ENCODE measurements at regions not wholly inside any gene's neighbourhood (a gene's known extent, or its start where the extent isn't known, plus 50 kb on each side); places are given as distances from the start of the nearest gene placed in this dataset.
A peak's percentile ranks its signal among the peaks of the same experiment; 100 is the strongest.
"Not testable (repeated sequence)": the region's sequence is repeated elsewhere in the genome, so short reads cannot be mapped to it uniquely, and the experiment has no call there.

- not testable (repeated sequence) for H3K36me3 Mint-ChIP-seq (ENCODE audit: low read depth); H3K27ac Mint-ChIP-seq; H3K4me1 Mint-ChIP-seq (ENCODE audit: low read depth); H3K4me3 Mint-ChIP-seq; H3K27me3 Mint-ChIP-seq; H3K9me3 Mint-ChIP-seq
Measured at GRCh38 chr10:45902324-45902723, 55.0 kb upstream of the AGAP4 start.

- H3K36me3 Mint-ChIP-seq (ENCODE audit: low read depth); H3K27ac Mint-ChIP-seq: not testable (repeated sequence)
Measured at GRCh38 chr10:45903614-45904013, 56.3 kb upstream of the AGAP4 start.

GRCh38 chr10:45904070-45904469, 56.8 kb upstream of the AGAP4 start:
- H3K9me3 Mint-ChIP-seq: not testable (repeated sequence)

More at GRCh38 chr10:45903614-45904013, 56.3 kb upstream of the AGAP4 start:
- not testable (repeated sequence) for H3K27me3 Mint-ChIP-seq; H3K4me1 Mint-ChIP-seq (ENCODE audit: low read depth); H3K9me3 Mint-ChIP-seq; H3K4me3 Mint-ChIP-seq

DNA sequence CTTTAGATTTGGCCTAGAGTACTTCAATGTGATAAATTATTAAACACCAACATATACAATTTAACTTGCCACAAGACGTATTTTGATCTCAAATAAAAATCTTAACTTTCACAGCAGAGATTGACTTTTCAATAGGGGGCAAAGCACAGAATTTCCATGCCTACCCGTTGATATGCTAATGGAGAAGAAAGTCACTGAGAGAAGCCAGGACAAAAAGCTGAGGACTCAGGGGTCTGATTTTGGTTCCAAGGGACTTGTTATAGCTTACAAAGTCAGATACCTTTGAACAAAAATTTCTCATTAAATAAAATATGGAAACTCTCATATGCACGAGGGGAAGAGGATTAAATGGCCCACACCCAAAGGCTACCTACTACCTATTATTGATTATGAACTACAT, 59.1 kb upstream of the TIMM23 start:
- H3K27me3 Mint-ChIP-seq; H3K4me3 Mint-ChIP-seq; H3K9me3 Mint-ChIP-seq; H3K27ac Mint-ChIP-seq; H3K4me1 Mint-ChIP-seq (ENCODE audit: low read depth): not testable (repeated sequence)
- peaks cover 21% of the 10 kb centered on the region for H3K36me3 Mint-ChIP-seq (ENCODE audit: low read depth)

More at GRCh38 chr10:45904070-45904469, 56.8 kb upstream of the AGAP4 start:
- H3K27me3 Mint-ChIP-seq; H3K36me3 Mint-ChIP-seq (ENCODE audit: low read depth); H3K27ac Mint-ChIP-seq; H3K4me1 Mint-ChIP-seq (ENCODE audit: low read depth); H3K4me3 Mint-ChIP-seq: not testable (repeated sequence)

DNA sequence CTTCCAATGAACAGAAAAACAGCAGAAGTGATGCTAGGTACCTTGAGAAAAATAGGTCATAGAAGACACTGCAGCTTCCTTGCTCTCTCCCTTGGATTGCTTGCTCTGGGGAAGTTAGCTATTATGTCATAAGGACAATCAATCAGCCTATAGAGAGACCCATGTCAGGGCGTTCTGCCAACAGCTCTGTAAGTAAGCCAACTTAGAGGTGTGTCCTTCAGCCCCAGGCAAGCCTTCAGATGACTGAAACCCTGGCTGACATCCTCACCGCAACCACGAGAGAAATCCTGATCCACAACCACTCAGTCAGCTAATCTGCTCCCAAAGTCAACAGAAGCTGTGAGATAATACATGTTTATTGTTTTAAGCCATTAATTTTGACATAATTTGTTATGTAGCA, 57.5 kb upstream of the TIMM23 start:
- not testable (repeated sequence) for H3K9me3 Mint-ChIP-seq; H3K4me3 Mint-ChIP-seq; H3K27ac Mint-ChIP-seq; H3K27me3 Mint-ChIP-seq; H3K4me1 Mint-ChIP-seq (ENCODE audit: low read depth)
- peaks cover 22% of the 10 kb centered on the region for H3K36me3 Mint-ChIP-seq (ENCODE audit: low read depth)

DNA sequence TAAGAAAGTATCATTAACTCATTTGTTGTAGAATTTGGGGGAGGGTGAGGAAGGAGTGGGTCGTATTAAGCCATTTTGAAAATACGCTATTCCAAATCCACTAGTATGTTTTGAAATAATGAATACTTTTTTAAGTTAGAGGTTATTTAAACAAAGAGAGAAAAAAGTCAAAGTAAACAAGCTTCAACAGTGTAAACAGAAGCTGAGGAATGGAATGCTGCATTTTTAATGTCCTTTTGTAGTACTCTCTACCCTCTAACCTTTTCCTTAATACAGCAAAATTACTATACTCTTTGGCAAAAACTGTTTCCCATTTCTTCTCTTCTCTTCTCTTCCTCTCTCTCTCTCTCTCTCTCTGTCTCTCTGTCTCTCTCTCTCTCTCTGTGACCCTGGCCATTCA, 56.7 kb upstream of the TIMM23 start:
- H3K27ac Mint-ChIP-seq: peak overlapping the region; percentile 24
- H3K4me1 Mint-ChIP-seq (ENCODE audit: low read depth); H3K4me3 Mint-ChIP-seq; H3K27me3 Mint-ChIP-seq; H3K9me3 Mint-ChIP-seq: not testable (repeated sequence)
- peaks cover 23% of the 10 kb centered on the region for H3K36me3 Mint-ChIP-seq (ENCODE audit: low read depth)

- not testable (repeated sequence) for H3K9me3 Mint-ChIP-seq; H3K4me1 Mint-ChIP-seq (ENCODE audit: low read depth); H3K27me3 Mint-ChIP-seq; H3K4me3 Mint-ChIP-seq; H3K27ac Mint-ChIP-seq
- peaks cover 21% of the 10 kb centered on the region for H3K36me3 Mint-ChIP-seq (ENCODE audit: low read depth)
Measured at GRCh38 chr10:45920876-45921275, 51.4 kb upstream of the TIMM23 start.

All from stimulated activated naive CD8-positive, alpha-beta T cell treated with anti-CD3 and anti-CD28 coated beads, Interleukin-15, Interleukin-2, amounts not matched to agents 100 ng/mL and 50 ng/mL, for 24 hours (primary cell).